Retina (tissue), 1 donor: ENCODE measurements at regions not wholly inside any gene's neighbourhood (a gene's known extent, or its start where the extent isn't known, plus 50 kb on each side); places are given as distances from the start of the nearest gene placed in this dataset.

Experiments used
- DNase-seq: peaks from one replicate; pipeline ENCODE4 v3.0.0-alpha.2; 2016

GRCh38 chr22:49540913-49541692 is 286.6 kb downstream of the BRD1 start:
- no peak for DNase-seq

- DNase-seq, result no peak
These were observed 287.4 kb downstream of the BRD1 start for GRCh38 chr22:49540084-49540912.

- no peak for DNase-seq
These were observed 289.7 kb downstream of the BRD1 start for GRCh38 chr22:49538006-49538405.

- DNase-seq, result no peak
These were observed 291.0 kb downstream of the BRD1 start for GRCh38 chr22:49536571-49537131.

GRCh38 chr22:49535527-49536125 is 292.0 kb downstream of the BRD1 start:
- no peak for DNase-seq

GRCh38 chr22:49535126-49535525 is 292.5 kb downstream of the BRD1 start:
- no peak for DNase-seq

- no peak for DNase-seq
These were observed 293.3 kb downstream of the BRD1 start for GRCh38 chr22:49534386-49534785.

GRCh38 chr22:49533886-49534285 is 293.8 kb downstream of the BRD1 start:
- DNase-seq, result no peak

- DNase-seq, result no peak
These were observed 294.5 kb downstream of the BRD1 start for GRCh38 chr22:49532869-49533802.

- DNase-seq, result no peak
These were observed 296.3 kb downstream of the BRD1 start for GRCh38 chr22:49531368-49531791.

GRCh38 chr22:49530671-49531367 is 296.9 kb downstream of the BRD1 start:
- no peak for DNase-seq

- no peak for DNase-seq
These were observed 299.3 kb downstream of the BRD1 start for GRCh38 chr22:49528420-49528720.

- no peak for DNase-seq
These were observed 299.9 kb downstream of the BRD1 start for GRCh38 chr22:49527611-49528419.

GRCh38 chr22:49525801-49526535 is 301.7 kb downstream of the BRD1 start:
- no peak for DNase-seq

GRCh38 chr22:49525360-49525759 is 302.3 kb downstream of the BRD1 start:
- DNase-seq, result no peak

GRCh38 chr22:49524362-49524761 is 303.3 kb downstream of the BRD1 start:
- no peak for DNase-seq

- no peak for DNase-seq
These were observed 304.2 kb downstream of the BRD1 start for GRCh38 chr22:49523374-49524008.

- no peak for DNase-seq
These were observed 304.9 kb downstream of the BRD1 start for GRCh38 chr22:49522582-49523373.

- no peak for DNase-seq
These were observed 305.9 kb downstream of the BRD1 start for GRCh38 chr22:49521787-49522224.
